ENCODE measurements at regions not wholly inside any gene's neighbourhood (a gene's known extent, or its start where the extent isn't known, plus 50 kb on each side); places are given as distances from the start of the nearest gene placed in this dataset.

DNA sequence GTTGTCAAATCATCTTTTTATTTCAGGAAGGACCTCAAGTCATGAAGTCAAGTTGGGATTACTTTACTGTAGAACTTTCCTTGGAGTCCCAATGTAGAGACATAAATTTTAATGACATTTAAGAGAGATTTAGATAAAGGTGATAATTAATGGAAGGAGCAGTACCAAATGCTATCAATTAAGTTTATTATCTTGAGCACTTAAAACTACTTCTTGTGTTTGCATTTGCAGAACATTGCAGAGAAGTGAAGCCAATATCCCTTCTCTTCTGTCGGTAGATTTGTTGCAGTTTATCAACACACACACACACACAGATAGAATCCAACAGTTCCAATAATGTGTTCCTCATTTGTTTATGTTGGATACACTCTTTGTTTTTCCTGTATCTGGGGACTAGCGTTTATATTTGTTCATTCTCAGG, 570.7 kb downstream of the EPHA4 start:
- TF ChIP-seq, protein P1, sequence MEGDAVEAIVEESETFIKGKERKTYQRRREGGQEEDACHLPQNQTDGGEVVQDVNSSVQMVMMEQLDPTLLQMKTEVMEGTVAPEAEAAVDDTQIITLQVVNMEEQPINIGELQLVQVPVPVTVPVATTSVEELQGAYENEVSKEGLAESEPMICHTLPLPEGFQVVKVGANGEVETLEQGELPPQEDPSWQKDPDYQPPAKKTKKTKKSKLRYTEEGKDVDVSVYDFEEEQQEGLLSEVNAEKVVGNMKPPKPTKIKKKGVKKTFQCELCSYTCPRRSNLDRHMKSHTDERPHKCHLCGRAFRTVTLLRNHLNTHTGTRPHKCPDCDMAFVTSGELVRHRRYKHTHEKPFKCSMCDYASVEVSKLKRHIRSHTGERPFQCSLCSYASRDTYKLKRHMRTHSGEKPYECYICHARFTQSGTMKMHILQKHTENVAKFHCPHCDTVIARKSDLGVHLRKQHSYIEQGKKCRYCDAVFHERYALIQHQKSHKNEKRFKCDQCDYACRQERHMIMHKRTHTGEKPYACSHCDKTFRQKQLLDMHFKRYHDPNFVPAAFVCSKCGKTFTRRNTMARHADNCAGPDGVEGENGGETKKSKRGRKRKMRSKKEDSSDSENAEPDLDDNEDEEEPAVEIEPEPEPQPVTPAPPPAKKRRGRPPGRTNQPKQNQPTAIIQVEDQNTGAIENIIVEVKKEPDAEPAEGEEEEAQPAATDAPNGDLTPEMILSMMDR (IDR thresholded peaks at IDR 0.05; ENCODE audit: poor library complexity) = no peak
- TF ChIP-seq EZH2phosphoT487 (IDR thresholded peaks at IDR 0.05; ENCODE audit: low read depth, severe bottlenecking, unreplicated experiment) (no peak), EZH2 (IDR thresholded peaks at IDR 0.05; ENCODE audit: borderline replicate concordance) (no peak)

All from hepatocyte (in vitro differentiated cells).